WTC11 (cell line): ENCODE measurements at regions not wholly inside any gene's neighbourhood (a gene's known extent, or its start where the extent isn't known, plus 50 kb on each side); places are given as distances from the start of the nearest gene placed in this dataset.

ENCODE experiments used
- ATAC-seq: fragments of 200-7000 bp; cut with Tn5 transposase; 2 replicates; pipeline ENCODE4 v1.10.0; 2021; ENCODE audit warnings: mild to moderate bottlenecking, moderate library complexity
- CTCF ChIA-PET: fragments of 300-600 bp; sonication (Branson Sonifier 250); formaldehyde crosslinking; loops from one replicate; lab custom pipeline; 2021; ENCODE audit warnings: antibody characterized with exemption; lab: Charles Lee
- POLR2A ChIA-PET: fragments of 350-600 bp; sonication (Branson Sonifier 250); formaldehyde crosslinking; loops from one replicate; lab custom pipeline; 2021; ENCODE audit warnings: antibody characterized with exemption; lab: Charles Lee
- DNase-seq: peaks from one replicate; pipeline ENCODE4 v3.0.0; 2021; ENCODE audit warnings: low spot score
- H3K27ac Mint-ChIP-seq: 2 replicates; pipeline ENCODE4 v1.8.0; 2021; ENCODE audit warnings: mixed read lengths
- H3K27me3 Mint-ChIP-seq: 2 replicates; pipeline ENCODE4 v1.8.0; 2021; ENCODE audit warnings: low read depth, mild to moderate bottlenecking, moderate library complexity, mixed read lengths
- H3K36me3 Mint-ChIP-seq: 2 replicates; pipeline ENCODE4 v1.8.0; 2021; ENCODE audit warnings: mixed read lengths
- H3K4me1 Mint-ChIP-seq: 2 replicates; pipeline ENCODE4 v1.8.0; 2022; ENCODE audit warnings: mixed read lengths
- H3K4me3 Mint-ChIP-seq: 2 replicates; pipeline ENCODE4 v1.8.0; 2021; ENCODE audit warnings: mild to moderate bottlenecking, moderate library complexity, mixed read lengths
- H3K9me3 Mint-ChIP-seq: 2 replicates; pipeline ENCODE4 v1.8.0; 2021; ENCODE audit warnings: mixed read lengths
- ATF1 ChIP-seq: sonication (generic); formaldehyde crosslinking; IDR thresholded peaks from 2 replicates; pipeline ENCODE4 v1.8.1; 2023; ENCODE audit warnings: mild to moderate bottlenecking, moderate library complexity, missing genetic modification reagents
- CBFB ChIP-seq: sonication (generic); formaldehyde crosslinking; IDR thresholded peaks from 2 replicates; pipeline ENCODE4 v1.8.1; 2022; ENCODE audit warnings: mild to moderate bottlenecking, low read depth, missing genetic modification reagents
- EMX1 ChIP-seq: fragments of 250-450 bp; sonication (Bioruptor Pico); IDR thresholded peaks from 2 replicates; pipeline ENCODE4 v1.8.0; 2021; ENCODE audit warnings: mild to moderate bottlenecking
- ESRRA ChIP-seq: sonication (generic); formaldehyde crosslinking; IDR thresholded peaks from 2 replicates; pipeline ENCODE4 v1.8.1; 2022; ENCODE audit warnings: mild to moderate bottlenecking, missing genetic modification reagents, borderline replicate concordance
- ETV6 ChIP-seq: sonication (generic); formaldehyde crosslinking; IDR thresholded peaks from 2 replicates; pipeline ENCODE4 v1.8.1; 2022; ENCODE audit warnings: mild to moderate bottlenecking, missing genetic modification reagents
- HMGA2 ChIP-seq: fragments of 250-450 bp; sonication (Bioruptor Pico); IDR thresholded peaks from 2 replicates; pipeline ENCODE4 v1.4.0; 2021; ENCODE audit warnings: mild to moderate bottlenecking, moderate library complexity
- NFATC4 ChIP-seq: fragments of 250-450 bp; sonication (Bioruptor Pico); IDR thresholded peaks from 2 replicates; pipeline ENCODE4 v1.9.0; 2021; ENCODE audit warnings: mild to moderate bottlenecking
- NR1H2 ChIP-seq: sonication (generic); formaldehyde crosslinking; IDR thresholded peaks from 2 replicates; pipeline ENCODE4 v1.9.0; 2021; ENCODE audit warnings: mild to moderate bottlenecking, moderate library complexity, missing genetic modification reagents
- NR2C2 ChIP-seq: sonication (generic); formaldehyde crosslinking; IDR thresholded peaks from 2 replicates; pipeline ENCODE4 v1.8.0; 2022; ENCODE audit warnings: mild to moderate bottlenecking, missing genetic modification reagents
- OVOL2 ChIP-seq: fragments of 250-450 bp; sonication (Bioruptor Pico); IDR thresholded peaks from 2 replicates; pipeline ENCODE4 v1.9.0; 2021; ENCODE audit warnings: mild to moderate bottlenecking, borderline replicate concordance
- PRRX2 ChIP-seq: fragments of 250-450 bp; sonication (Bioruptor Pico); IDR thresholded peaks from 2 replicates; pipeline ENCODE4 v1.8.0; 2021; ENCODE audit warnings: mild to moderate bottlenecking
- RORB ChIP-seq: fragments of 250-450 bp; sonication (Bioruptor Pico); IDR thresholded peaks from 2 replicates; pipeline ENCODE4 v1.9.0; 2021; ENCODE audit warnings: mild to moderate bottlenecking
- TCF7 ChIP-seq: sonication (generic); formaldehyde crosslinking; IDR thresholded peaks from 2 replicates; pipeline ENCODE4 v1.8.0; 2022; ENCODE audit warnings: mild to moderate bottlenecking, low read depth, missing genetic modification reagents, moderate library complexity
- TP53 ChIP-seq: sonication (generic); formaldehyde crosslinking; IDR thresholded peaks from 2 replicates; pipeline ENCODE4 v1.8.1; 2023; ENCODE audit warnings: mild to moderate bottlenecking, missing genetic modification reagents
- TF ChIP-seq, protein P1 (sequence below): fragments of 250-450 bp; sonication (Bioruptor Pico); IDR thresholded peaks from 2 replicates; pipeline ENCODE4 v1.9.0; 2021; ENCODE audit warnings: mild to moderate bottlenecking
- TF ChIP-seq, protein P2 (sequence below): sonication (generic); formaldehyde crosslinking; IDR thresholded peaks from 2 replicates; pipeline ENCODE4 v1.8.1; 2023; ENCODE audit warnings: mild to moderate bottlenecking, moderate library complexity, missing genetic modification reagents
- TF ChIP-seq, protein P3 (sequence below): sonication (generic); formaldehyde crosslinking; IDR thresholded peaks from 2 replicates; pipeline ENCODE4 v1.8.1; 2022; ENCODE audit warnings: low read depth, mild to moderate bottlenecking, moderate library complexity, missing genetic modification reagents, borderline replicate concordance
- TF ChIP-seq, protein P4 (sequence below): sonication (generic); formaldehyde crosslinking; IDR thresholded peaks from 2 replicates; pipeline ENCODE4 v1.8.0; 2023; ENCODE audit warnings: missing genetic modification reagents, mild to moderate bottlenecking, borderline replicate concordance

DNA sequence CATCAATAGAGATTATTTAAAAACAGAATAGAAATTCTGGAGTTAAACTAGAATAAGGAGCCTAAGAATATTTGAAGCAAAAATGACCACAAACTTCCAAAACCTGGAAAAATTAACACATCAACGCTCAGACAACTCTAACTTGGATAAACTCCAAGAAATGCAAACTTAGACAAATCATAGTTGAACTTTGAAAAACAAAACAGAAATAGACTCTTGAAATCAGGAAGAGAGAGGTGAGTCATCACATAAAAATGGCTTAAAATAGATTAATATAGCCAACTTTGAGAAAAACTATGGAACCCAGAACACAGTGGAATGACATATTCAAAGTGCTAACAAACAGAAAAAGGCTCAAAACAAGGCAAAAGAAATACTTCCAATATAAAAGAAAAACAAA is 974.2 kb downstream of the JRKL start:
- no peaks in the 10 kb centered on the region for H3K4me1 Mint-ChIP-seq
- H3K27ac Mint-ChIP-seq = no peak overlapping the region
- CTCF ChIA-PET = no interaction called here
- H3K9me3 Mint-ChIP-seq = peaks cover 26% of the 10 kb centered on the region
- no peak for DNase-seq
- no peaks in the 10 kb centered on the region for H3K36me3 Mint-ChIP-seq
- H3K4me3 Mint-ChIP-seq = no peak overlapping the region
- no peaks in the 10 kb centered on the region for H3K27me3 Mint-ChIP-seq
- ATAC-seq = no peak
- TF ChIP-seq TCF7 (CRISPR knock-in tag) (no peak), OVOL2 (no peak), NR1H2 (no peak), ESRRA (CRISPR knock-in tag) (no peak), ATF1 (CRISPR knock-in tag) (no peak), CBFB (CRISPR knock-in tag) (no peak), NFATC4 (CRISPR knock-in tag) (no peak), ETV6 (CRISPR knock-in tag) (no peak), EMX1 (CRISPR knock-in tag) (no peak), PRRX2 (CRISPR knock-in tag) (no peak), TP53 (CRISPR knock-in tag) (no peak)
- TF ChIP-seq, protein P1, sequence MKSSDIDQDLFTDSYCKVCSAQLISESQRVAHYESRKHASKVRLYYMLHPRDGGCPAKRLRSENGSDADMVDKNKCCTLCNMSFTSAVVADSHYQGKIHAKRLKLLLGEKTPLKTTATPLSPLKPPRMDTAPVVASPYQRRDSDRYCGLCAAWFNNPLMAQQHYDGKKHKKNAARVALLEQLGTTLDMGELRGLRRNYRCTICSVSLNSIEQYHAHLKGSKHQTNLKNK (CRISPR knock-in tag) = no peak
- TF ChIP-seq, protein P2, sequence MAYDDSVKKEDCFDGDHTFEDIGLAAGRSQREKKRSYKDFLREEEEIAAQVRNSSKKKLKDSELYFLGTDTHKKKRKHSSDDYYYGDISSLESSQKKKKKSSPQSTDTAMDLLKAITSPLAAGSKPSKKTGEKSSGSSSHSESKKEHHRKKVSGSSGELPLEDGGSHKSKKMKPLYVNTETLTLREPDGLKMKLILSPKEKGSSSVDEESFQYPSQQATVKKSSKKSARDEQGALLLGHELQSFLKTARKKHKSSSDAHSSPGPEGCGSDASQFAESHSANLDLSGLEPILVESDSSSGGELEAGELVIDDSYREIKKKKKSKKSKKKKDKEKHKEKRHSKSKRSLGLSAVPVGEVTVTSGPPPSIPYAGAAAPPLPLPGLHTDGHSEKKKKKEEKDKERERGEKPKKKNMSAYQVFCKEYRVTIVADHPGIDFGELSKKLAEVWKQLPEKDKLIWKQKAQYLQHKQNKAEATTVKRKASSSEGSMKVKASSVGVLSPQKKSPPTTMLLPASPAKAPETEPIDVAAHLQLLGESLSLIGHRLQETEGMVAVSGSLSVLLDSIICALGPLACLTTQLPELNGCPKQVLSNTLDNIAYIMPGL = no peak
- TF ChIP-seq, all 79 proteins: peak for 0
- POLR2A ChIA-PET = no interaction called here

DNA sequence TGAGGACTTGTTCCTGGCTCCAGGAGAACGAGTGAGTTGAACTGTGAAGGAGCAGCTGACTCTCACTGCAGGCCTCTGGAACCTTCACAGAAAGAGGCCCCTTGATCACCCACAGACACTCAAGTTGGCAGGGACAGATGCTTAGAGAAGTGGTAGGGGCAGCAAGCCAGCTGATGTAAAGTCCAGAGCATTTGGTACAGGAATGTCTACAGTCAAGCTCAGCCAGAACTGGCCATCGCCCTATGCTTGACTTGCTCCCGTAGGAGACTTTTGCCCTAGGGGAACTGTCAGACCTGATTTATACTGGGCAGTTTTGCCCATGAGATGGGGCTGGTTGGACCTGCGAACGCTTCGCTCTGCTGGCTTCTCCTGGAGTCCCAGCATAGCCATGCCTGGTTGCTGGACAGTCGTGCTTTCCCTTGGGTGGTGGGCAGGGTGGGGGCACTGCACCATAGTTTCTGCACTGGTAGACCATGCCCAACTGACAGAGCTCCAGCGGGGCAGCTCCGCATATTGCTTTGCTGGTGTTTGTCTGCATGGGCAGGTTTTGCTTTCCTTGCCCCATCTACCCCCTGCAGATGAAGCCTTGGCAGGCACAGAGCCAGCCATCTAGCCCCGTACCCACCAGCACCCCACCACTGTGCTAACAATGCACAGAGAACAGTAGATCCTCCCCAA is 977.7 kb downstream of the JRKL start:
- DNase-seq = no peak
- no peaks in the 10 kb centered on the region for H3K27me3 Mint-ChIP-seq
- CTCF ChIA-PET = no interaction called here
- TF ChIP-seq HMGA2 (CRISPR knock-in tag) (no peak), NR2C2 (CRISPR knock-in tag) (no peak), RORB (no peak)
- TF ChIP-seq, protein P3, sequence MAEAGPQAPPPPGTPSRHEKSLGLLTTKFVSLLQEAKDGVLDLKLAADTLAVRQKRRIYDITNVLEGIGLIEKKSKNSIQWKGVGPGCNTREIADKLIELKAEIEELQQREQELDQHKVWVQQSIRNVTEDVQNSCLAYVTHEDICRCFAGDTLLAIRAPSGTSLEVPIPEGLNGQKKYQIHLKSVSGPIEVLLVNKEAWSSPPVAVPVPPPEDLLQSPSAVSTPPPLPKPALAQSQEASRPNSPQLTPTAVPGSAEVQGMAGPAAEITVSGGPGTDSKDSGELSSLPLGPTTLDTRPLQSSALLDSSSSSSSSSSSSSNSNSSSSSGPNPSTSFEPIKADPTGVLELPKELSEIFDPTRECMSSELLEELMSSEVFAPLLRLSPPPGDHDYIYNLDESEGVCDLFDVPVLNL (CRISPR knock-in tag) = no peak
- TF ChIP-seq, protein P4, sequence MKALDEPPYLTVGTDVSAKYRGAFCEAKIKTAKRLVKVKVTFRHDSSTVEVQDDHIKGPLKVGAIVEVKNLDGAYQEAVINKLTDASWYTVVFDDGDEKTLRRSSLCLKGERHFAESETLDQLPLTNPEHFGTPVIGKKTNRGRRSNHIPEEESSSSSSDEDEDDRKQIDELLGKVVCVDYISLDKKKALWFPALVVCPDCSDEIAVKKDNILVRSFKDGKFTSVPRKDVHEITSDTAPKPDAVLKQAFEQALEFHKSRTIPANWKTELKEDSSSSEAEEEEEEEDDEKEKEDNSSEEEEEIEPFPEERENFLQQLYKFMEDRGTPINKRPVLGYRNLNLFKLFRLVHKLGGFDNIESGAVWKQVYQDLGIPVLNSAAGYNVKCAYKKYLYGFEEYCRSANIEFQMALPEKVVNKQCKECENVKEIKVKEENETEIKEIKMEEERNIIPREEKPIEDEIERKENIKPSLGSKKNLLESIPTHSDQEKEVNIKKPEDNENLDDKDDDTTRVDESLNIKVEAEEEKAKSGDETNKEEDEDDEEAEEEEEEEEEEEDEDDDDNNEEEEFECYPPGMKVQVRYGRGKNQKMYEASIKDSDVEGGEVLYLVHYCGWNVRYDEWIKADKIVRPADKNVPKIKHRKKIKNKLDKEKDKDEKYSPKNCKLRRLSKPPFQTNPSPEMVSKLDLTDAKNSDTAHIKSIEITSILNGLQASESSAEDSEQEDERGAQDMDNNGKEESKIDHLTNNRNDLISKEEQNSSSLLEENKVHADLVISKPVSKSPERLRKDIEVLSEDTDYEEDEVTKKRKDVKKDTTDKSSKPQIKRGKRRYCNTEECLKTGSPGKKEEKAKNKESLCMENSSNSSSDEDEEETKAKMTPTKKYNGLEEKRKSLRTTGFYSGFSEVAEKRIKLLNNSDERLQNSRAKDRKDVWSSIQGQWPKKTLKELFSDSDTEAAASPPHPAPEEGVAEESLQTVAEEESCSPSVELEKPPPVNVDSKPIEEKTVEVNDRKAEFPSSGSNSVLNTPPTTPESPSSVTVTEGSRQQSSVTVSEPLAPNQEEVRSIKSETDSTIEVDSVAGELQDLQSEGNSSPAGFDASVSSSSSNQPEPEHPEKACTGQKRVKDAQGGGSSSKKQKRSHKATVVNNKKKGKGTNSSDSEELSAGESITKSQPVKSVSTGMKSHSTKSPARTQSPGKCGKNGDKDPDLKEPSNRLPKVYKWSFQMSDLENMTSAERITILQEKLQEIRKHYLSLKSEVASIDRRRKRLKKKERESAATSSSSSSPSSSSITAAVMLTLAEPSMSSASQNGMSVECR (CRISPR knock-in tag) = no peak
- no peak overlapping the region for H3K4me3 Mint-ChIP-seq
- H3K9me3 Mint-ChIP-seq = peaks cover 37% of the 10 kb centered on the region
- POLR2A ChIA-PET = no interaction called here
- no peaks in the 10 kb centered on the region for H3K36me3 Mint-ChIP-seq
- no peaks in the 10 kb centered on the region for H3K4me1 Mint-ChIP-seq
- ATAC-seq = no peak
- H3K27ac Mint-ChIP-seq = no peak overlapping the region
